ENCODE measurements at regions not wholly inside any gene's neighbourhood (a gene's known extent, or its start where the extent isn't known, plus 50 kb on each side); places are given as distances from the start of the nearest gene placed in this dataset.

GRCh38 chr11:39462506-39462905 lies 1996.9 kb downstream of the LRRC4C start:
- Histone ChIP-seq H3K27me3 (ENCODE audit: insufficient read depth in 3 of 3, low read length in 2 of 3) (no peaks in the 10 kb centered on the region), H3K4me3 (no peak overlapping the region), H3K4me1 (no peaks in the 10 kb centered on the region), H3K9me3 (no peaks in the 10 kb centered on the region), H3K36me3 (ENCODE audit: insufficient read depth in 1 of 2, low read depth in 1 of 2) (no peaks in the 10 kb centered on the region), H3K27ac (no peak overlapping the region)
- TF ChIP-seq, protein P1, sequence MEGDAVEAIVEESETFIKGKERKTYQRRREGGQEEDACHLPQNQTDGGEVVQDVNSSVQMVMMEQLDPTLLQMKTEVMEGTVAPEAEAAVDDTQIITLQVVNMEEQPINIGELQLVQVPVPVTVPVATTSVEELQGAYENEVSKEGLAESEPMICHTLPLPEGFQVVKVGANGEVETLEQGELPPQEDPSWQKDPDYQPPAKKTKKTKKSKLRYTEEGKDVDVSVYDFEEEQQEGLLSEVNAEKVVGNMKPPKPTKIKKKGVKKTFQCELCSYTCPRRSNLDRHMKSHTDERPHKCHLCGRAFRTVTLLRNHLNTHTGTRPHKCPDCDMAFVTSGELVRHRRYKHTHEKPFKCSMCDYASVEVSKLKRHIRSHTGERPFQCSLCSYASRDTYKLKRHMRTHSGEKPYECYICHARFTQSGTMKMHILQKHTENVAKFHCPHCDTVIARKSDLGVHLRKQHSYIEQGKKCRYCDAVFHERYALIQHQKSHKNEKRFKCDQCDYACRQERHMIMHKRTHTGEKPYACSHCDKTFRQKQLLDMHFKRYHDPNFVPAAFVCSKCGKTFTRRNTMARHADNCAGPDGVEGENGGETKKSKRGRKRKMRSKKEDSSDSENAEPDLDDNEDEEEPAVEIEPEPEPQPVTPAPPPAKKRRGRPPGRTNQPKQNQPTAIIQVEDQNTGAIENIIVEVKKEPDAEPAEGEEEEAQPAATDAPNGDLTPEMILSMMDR (IDR thresholded peaks at IDR 0.05): no peak
- ATAC-seq (no peak), DNase-seq (no peak)
- 15 to 32% (median 15%) methylated on average over 1 of the region's 1 CpG for WGBS, 3 donors
- intact Hi-C loops (cut with DNase I): no loop called here

- TF ChIP-seq, protein P1 (IDR thresholded peaks at IDR 0.05): no peak
- no peaks in the 10 kb centered on the region for H3K4me1 ChIP-seq
- H3K9me3 ChIP-seq: no peaks in the 10 kb centered on the region
- intact Hi-C loops (cut with DNase I): no loop called here
- 9 to 19% (median 12%) methylated on average over 1 of the region's 1 CpG for WGBS, 3 donors
- no peak for ATAC-seq
- H3K27me3 ChIP-seq (ENCODE audit: insufficient read depth in 3 of 3, low read length in 2 of 3): no peaks in the 10 kb centered on the region
- H3K27ac ChIP-seq: no peak overlapping the region
- H3K4me3 ChIP-seq: no peak overlapping the region
- no peaks in the 10 kb centered on the region for H3K36me3 ChIP-seq (ENCODE audit: insufficient read depth in 1 of 2, low read depth in 1 of 2)
- DNase-seq: no peak
Observed at GRCh38 chr11:39461066-39461465, 1998.4 kb downstream of the LRRC4C start.

GRCh38 chr11:39459606-39460005 lies 1999.8 kb downstream of the LRRC4C start:
- no peak overlapping the region for H3K4me3 ChIP-seq
- DNase-seq: no peak
- ATAC-seq: no peak
- no peak overlapping the region for H3K27ac ChIP-seq
- H3K27me3 ChIP-seq (ENCODE audit: insufficient read depth in 3 of 3, low read length in 2 of 3): no peaks in the 10 kb centered on the region
- TF ChIP-seq, protein P1 (IDR thresholded peaks at IDR 0.05): no peak
- intact Hi-C loops (cut with DNase I): no loop called here
- no peaks in the 10 kb centered on the region for H3K4me1 ChIP-seq
- no peaks in the 10 kb centered on the region for H3K36me3 ChIP-seq (ENCODE audit: insufficient read depth in 1 of 2, low read depth in 1 of 2)
- no peaks in the 10 kb centered on the region for H3K9me3 ChIP-seq
- 80 to 81% (median 80%) methylated on average over 6 of the region's 6 CpGs for WGBS, 3 donors

DNA sequence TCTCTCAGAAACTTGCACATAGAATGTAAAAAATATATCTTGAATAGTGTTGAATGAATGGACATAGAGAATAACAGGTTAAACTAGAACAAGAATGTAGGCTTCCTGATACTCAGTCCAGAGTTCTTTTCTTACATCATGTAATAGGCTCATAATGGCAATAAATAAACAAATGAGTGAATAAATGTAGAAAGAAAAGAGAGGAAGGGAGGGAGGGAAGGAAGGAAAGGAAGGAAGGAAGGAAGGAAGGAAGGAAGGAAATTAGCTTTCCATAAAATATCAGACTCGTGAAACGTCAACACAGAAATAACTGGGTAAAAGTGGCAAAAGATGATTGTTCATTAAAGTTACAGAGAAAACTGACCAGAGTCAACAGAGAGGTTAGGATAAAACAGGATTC lies 2001.0 kb downstream of the LRRC4C start:
- intact Hi-C loops (cut with DNase I): no loop called here
- no peaks in the 10 kb centered on the region for H3K36me3 ChIP-seq (ENCODE audit: insufficient read depth in 1 of 2, low read depth in 1 of 2)
- DNase-seq: no peak
- no peak for ATAC-seq
- H3K27ac ChIP-seq: no peak overlapping the region
- H3K27me3 ChIP-seq (ENCODE audit: insufficient read depth in 3 of 3, low read length in 2 of 3): no peaks in the 10 kb centered on the region
- H3K4me3 ChIP-seq: no peak overlapping the region
- H3K9me3 ChIP-seq: no peaks in the 10 kb centered on the region
- no peaks in the 10 kb centered on the region for H3K4me1 ChIP-seq
- 64 to 71% (median 65%) methylated on average over 2 of the region's 2 CpGs for WGBS, 3 donors
- TF ChIP-seq, protein P1 (IDR thresholded peaks at IDR 0.05): no peak

GRCh38 chr11:39443424-39444022 lies 2015.9 kb downstream of the LRRC4C start:
- no peaks in the 10 kb centered on the region for H3K9me3 ChIP-seq
- intact Hi-C loops (cut with DNase I): no loop called here
- no peaks in the 10 kb centered on the region for H3K4me1 ChIP-seq
- no peaks in the 10 kb centered on the region for H3K27me3 ChIP-seq (ENCODE audit: insufficient read depth in 3 of 3, low read length in 2 of 3)
- no peak overlapping the region for H3K4me3 ChIP-seq
- H3K27ac ChIP-seq: no peak overlapping the region
- H3K36me3 ChIP-seq (ENCODE audit: insufficient read depth in 1 of 2, low read depth in 1 of 2): no peaks in the 10 kb centered on the region
- no peak for DNase-seq
- ATAC-seq: no peak
- TF ChIP-seq, protein P1 (IDR thresholded peaks at IDR 0.05): no peak

Data from psoas muscle (tissue), 7 donors.